Iris pigment epithelial cell (primary cell): ENCODE measurements at regions not wholly inside any gene's neighbourhood (a gene's known extent, or its start where the extent isn't known, plus 50 kb on each side); places are given as distances from the start of the nearest gene placed in this dataset.
"Not testable (repeated sequence)": the region's sequence is repeated elsewhere in the genome, so short reads cannot be mapped to it uniquely, and the experiment has no call there.

Source experiments
- DNase-seq: peaks from one replicate; pipeline ENCODE4 v3.0.0-alpha.2; 2011; ENCODE audit warnings: low read depth

- DNase-seq, result no peak
These were observed 54.7 kb upstream of the ARSJ start for GRCh38 chr4:114034189-114034588.

GRCh38 chr4:114036426-114036825 lies 57.0 kb upstream of the ARSJ start:
- no peak for DNase-seq

- no peak for DNase-seq
These were observed 57.4 kb upstream of the ARSJ start for GRCh38 chr4:114036864-114037263.

GRCh38 chr4:114037988-114038387 lies 58.5 kb upstream of the ARSJ start:
- DNase-seq, result no peak

DNA sequence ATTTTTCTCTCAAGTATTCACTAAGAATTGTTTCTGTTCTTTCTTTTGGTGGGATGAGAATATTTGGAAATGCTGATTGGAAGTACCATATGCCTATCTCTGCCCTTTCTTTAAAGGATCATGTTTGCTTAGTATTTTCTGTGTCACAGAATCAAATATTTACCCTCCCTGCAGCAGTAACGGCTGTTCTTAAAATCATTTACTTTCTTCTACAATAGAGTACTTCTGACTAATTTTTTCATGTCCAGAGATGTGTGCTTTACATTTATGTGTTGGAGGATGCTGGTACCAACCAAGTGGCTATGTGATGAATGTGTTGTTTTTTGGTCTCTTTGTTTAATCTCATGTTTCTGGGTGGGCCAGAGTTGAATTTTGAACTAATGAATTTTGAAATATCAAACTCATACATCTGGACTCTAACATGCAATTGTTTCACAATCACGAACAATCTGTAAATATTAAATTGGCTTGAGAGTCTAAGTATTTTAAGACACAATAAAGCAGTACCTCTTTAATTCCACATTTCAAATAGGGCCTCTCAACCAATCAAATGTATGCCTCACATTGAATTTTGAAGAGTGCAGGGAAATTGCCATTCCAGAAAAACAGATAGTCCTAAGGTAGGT lies 59.4 kb upstream of the ARSJ start:
- no peak for DNase-seq

DNA sequence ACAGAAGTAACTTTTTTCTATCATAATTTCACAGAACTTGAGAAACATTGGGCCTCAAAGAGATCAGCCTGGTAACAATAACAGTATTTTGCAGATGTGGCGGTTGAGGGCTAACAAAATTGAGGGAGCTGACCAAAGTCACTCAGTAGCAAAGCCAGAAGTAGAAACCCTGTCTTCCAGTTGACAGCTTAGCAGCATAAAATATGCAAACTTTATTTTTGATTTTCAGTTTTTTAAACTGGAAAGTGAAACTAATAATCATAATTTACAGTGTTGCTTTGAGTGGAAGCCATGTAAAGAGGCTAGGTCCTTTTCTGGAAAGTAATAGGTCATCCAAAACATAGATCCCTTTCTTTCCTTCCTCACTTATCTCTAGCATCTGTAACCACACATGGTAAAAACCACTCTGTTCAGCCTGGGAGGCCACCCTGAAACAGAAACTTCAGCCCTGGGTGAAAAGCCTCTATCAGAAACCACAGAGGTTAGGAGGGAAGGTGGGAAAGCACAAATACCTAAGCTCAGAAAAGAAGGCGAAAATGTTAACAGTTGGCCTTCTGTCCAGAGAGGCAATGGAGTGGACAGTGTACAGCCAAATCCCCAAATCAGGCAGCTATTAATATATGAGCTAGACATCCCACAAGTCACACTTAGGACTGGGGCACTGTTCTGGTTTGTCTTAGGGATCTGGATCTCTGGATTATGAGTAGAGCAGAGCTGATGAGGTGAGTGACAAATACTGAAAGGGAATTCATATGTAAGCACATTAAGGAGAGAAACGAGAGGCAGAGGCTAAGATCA lies 61.1 kb upstream of the ARSJ start:
- peak; percentile 42 for DNase-seq

DNA sequence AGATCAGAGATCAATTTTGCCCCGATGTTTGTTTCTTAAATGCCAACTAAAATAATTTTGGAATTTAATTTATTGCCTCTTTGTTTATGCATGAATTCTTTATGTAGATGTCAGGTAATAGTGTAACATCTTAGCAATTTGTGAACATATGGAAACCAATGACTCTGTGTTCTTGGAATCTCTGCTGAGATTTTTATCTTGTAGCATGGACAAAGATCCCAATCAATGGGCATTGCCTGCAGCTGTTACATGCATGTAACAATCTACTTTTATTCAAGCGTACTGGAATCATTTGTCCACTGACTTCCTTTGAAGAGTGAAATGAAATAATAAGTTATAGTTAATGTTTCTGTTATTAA lies 61.6 kb upstream of the ARSJ start:
- DNase-seq, result no peak

DNA sequence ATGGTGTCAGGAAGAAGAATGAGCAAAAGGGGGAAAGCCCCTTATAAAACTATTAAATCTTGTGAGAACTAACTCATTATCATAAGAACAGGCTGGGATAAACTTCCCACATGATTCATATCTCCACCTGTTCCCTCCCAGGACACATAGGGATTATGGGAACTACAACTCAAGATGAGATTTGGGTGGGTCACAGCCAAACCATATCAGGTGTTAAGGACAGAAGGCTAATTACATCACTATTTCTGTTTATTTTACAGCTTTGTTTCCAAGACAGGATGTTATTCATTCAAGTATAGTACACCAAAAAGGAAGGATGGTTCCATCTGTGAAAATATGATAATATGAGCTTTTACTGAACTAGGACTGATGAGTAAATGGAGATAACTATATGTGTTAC lies 63.7 kb upstream of the ARSJ start:
- DNase-seq, result no peak

DNA sequence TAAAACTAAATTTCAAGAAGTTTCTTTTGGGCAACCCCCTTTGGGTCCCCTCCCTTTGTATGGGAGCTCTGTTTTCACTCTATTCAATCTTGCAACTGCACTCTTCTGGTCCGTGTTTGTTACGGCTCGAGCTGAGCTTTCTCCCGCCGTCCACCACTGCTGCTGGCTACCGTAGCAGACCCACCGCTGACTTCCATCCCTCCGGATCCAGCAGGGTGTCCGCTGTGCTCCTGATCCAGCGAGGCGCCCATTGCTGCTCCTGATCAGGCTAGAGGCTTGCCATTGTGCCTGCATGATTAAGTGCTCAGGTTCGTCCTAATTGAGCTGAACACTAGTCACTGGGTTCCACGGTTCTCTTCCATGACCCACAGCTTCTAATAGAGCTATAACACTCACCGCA lies 64.9 kb upstream of the ARSJ start:
- not testable (repeated sequence) for DNase-seq

DNA sequence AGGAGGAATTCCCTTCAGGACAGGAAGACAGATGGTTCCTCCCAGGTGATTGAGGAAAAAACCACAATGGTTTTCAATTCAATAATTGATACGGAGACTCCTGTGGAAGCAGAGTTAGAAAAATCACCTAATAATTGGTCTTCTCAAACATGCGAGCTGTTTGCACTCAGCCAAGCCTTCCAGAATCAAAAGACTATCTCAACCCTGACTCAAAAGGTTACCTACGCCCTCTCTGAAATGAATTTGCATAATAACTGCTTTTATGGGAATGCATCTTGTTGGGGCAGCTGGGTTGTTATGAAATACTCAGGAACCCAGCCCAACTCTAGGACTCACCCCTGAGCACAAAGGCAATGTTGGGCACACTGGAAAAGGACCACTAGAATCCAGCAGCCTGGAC lies 66.9 kb upstream of the ARSJ start:
- DNase-seq, result no peak

GRCh38 chr4:114048154-114048553 lies 68.7 kb upstream of the ARSJ start:
- not testable (repeated sequence) for DNase-seq

DNA sequence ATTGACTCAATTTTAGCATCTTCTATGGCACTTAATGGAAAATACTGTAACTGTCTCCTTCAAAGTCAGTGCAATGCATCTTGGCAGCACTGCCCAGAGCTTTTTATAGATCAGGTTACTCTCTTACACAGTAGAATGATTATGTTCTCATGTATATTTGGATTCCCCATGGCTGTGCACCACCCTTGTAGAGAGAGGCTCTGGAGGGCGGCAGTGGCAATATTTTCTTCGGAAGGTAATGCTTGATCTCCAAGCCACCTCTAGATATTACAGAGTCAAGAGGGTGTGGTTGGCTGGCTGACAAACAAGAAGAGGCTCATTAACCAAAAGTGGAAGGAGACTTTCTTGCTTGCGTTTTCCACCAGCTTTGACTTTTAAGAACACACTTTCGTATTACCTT lies 72.8 kb upstream of the ARSJ start:
- DNase-seq, result no peak

GRCh38 chr4:114056599-114056998 lies 77.2 kb upstream of the ARSJ start:
- DNase-seq, result no peak

GRCh38 chr4:114057746-114058145 lies 78.3 kb upstream of the ARSJ start:
- DNase-seq, result no peak

- DNase-seq, result no peak
These were observed 83.1 kb upstream of the ARSJ start for GRCh38 chr4:114062499-114062898.

DNA sequence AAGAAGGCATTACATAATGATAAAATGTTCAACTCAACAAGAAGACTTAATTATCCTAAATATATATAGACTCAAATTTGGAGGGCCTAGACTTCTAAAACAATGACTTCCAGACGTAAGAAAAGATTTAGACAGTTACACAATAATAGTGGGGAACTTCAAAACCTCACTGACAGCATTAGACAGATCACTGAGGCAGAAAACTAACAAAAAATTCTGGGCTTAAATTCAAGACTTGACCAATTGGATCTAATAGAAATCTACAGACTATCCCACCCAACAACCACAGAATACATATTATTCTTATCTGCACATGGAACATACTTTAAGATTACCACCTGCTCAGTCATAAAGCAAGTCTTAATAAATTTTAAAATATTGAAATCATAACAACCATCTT lies 93.3 kb upstream of the ARSJ start:
- DNase-seq, result no peak

GRCh38 chr4:114076899-114077570 lies 97.6 kb upstream of the ARSJ start:
- no peak for DNase-seq

DNA sequence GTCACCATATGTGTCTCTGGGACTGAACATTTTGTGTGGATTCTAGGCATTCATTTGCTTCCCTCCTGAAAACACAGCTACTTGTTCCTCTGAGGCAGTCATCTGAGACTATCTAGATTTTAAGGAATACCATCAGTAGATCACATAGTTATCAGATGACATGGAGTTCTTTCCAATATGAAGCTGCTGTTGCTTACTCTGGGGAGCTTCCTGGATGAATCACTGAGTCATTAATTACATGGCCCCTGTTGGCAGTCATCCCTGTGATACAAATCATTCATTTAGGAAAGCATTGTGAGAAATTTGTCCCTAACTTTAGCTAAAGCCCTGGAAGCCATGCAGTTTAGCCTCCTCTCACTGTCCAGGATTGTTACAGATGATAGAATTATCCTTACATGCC lies 98.2 kb upstream of the ARSJ start:
- DNase-seq, result peak; percentile 86

GRCh38 chr4:114078636-114079035 lies 99.2 kb upstream of the ARSJ start:
- no peak for DNase-seq

DNA sequence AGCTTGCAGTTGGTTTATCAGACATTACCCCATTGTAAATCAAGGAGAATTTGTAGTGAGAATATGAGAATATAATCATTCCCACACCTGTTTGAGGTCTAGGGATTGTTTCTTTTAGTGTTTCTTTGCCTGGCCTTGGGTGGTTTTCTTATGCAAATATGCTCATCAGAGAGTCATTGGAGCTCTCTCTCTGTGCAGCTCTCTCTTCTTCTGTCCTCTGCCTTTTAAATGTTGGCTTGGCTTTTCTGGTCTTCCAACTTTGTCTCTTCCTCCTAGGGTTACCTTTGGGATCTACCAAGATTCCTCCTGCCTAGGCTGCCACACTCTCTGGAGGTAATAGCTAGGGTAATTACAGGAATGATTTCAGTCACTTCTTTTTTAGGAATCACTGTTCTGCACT lies 102.3 kb upstream of the ARSJ start:
- DNase-seq, result no peak

GRCh38 chr4:114082348-114082747 lies 102.9 kb upstream of the ARSJ start:
- DNase-seq, result no peak

GRCh38 chr4:114085611-114086345 lies 106.3 kb upstream of the ARSJ start:
- DNase-seq, result no peak
